Thyroid gland (tissue), 4 donors: ENCODE measurements at regions not wholly inside any gene's neighbourhood (a gene's known extent, or its start where the extent isn't known, plus 50 kb on each side); places are given as distances from the start of the nearest gene placed in this dataset.

Experiments used
- DNase-seq, 2 donors: peaks; one replicate each; pipeline ENCODE4 v3.0.0-alpha.2; 2019
- H3K27ac ChIP-seq, 3 donors: fragments of 200-600 bp; sonication (generic); 1 replicate in 2 of 3; 2 replicates in 1 of 3; pipeline ENCODE4 v1.5.1; 2016 to 2019; ENCODE audit warnings: mild to moderate bottlenecking in 1 of 3, moderate library complexity in 1 of 3
- H3K27me3 ChIP-seq: fragments of 200-600 bp; sonication (generic); one replicate; pipeline ENCODE4 v1.5.1; 2019
- H3K36me3 ChIP-seq, 2 donors: fragments of 200-600 bp; sonication (generic); one replicate each; pipeline ENCODE4 v1.5.1; 2016 to 2019
- H3K4me1 ChIP-seq, 2 donors: fragments of 200-600 bp; sonication (generic); one replicate each; pipeline ENCODE4 v1.5.1; 2017 to 2019
- H3K4me3 ChIP-seq, 3 donors: fragments of 200-600 bp; sonication (generic); replicated peaks in 1 of 3; 1 replicate in 2 of 3; 2 replicates in 1 of 3; pipeline ENCODE4 v1.5.1; 2016; ENCODE audit warnings: mild to moderate bottlenecking in 1 of 3
- H3K9me3 ChIP-seq: fragments of 200-600 bp; sonication (generic); one replicate; pipeline ENCODE4 v1.5.1; 2017
- CTCF ChIP-seq, 6 experiments: fragments of 200-600 bp in 3 of 6; fragments of 450-650 bp in 3 of 6; sonication (generic) in 3 of 6; IDR thresholded peaks; one replicate each; pipeline ENCODE4 v1.5.1; 2016 to 2019; ENCODE audit warnings: antibody characterized with exemption in 6 of 6, mild to moderate bottlenecking in 2 of 6, inconsistent platforms in 1 of 6, moderate library complexity in 1 of 6
- POLR2A ChIP-seq, 2 donors: fragments of 450-650 bp; IDR thresholded peaks; one replicate each; pipeline ENCODE4 v1.6.1; 2017; ENCODE audit warnings: antibody characterized with exemption in 2 of 2, mild to moderate bottlenecking in 2 of 2, moderate library complexity in 1 of 2
- WGBS, 2 donors: methylation state at CpG; one replicate each; pipeline ENCODE4 v1.1.5; 2017; 5-methylcytosine and 5-hydroxymethylcytosine counted together
- intact Hi-C: fragments of 100-400 bp; cut with DNase I; formaldehyde crosslinking; loops from one replicate; pipeline ENCODE4 v1.15.1; 2023

- DNase-seq, result peak; percentile 88 to 90
- 7 to 10% methylated on average over 3 of the region's 3 CpGs for WGBS, 2 donors
- Histone ChIP-seq H3K4me1 (peaks cover 38 to 58% of the 10 kb centered on the region in 2 donors), H3K4me3 (no peak overlapping the region), H3K36me3 (no peaks in the 10 kb centered on the region), H3K9me3 (no peaks in the 10 kb centered on the region), H3K27me3 (no peaks in the 10 kb centered on the region), H3K27ac (peak overlapping the region; percentile 87 to 90 (median 89))
- intact Hi-C loops, result no loop called here
- no peak for TF ChIP-seq CTCF (IDR thresholded peaks at IDR 0.05)
- peak in 1 of 2 donors; percentile 25 for TF ChIP-seq POLR2A (IDR thresholded peaks at IDR 0.05)
Observed at GRCh38 chr6:25006565-25007001, 70.8 kb upstream of the RIPOR2 start.

DNA sequence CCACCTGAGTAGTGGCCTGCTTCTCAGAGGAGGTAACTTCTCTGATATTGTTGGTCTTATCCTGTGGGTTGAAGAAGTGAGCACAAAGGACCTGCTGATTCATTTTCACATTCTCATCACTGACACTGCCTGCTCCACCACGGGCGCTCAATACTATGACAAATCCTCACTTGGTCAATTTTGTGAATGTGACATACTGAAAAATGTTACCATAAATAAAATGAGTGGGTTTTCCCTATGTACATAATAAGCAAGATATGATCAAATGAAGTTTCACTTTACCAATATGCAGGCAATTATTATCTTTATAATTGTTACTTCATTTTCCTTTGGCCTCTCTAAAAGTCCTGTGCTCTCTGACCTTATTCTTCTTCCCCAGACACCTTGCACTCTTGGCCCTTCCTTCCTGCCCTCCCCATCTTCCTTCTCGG, 71.5 kb upstream of the RIPOR2 start:
- TF ChIP-seq POLR2A (IDR thresholded peaks at IDR 0.05) (no peak), CTCF (IDR thresholded peaks at IDR 0.05) (no peak)
- Histone ChIP-seq H3K4me3 (no peak overlapping the region), H3K27me3 (no peaks in the 10 kb centered on the region), H3K4me1 (peaks cover 38 to 53% of the 10 kb centered on the region in 2 donors), H3K36me3 (no peaks in the 10 kb centered on the region), H3K9me3 (no peaks in the 10 kb centered on the region), H3K27ac (peak overlapping the region; percentile 87 to 90 (median 89))
- no peak for DNase-seq
- 85 to 86% methylated on average over 3 of the region's 3 CpGs for WGBS, 2 donors
- intact Hi-C loops, result no loop called here

DNA sequence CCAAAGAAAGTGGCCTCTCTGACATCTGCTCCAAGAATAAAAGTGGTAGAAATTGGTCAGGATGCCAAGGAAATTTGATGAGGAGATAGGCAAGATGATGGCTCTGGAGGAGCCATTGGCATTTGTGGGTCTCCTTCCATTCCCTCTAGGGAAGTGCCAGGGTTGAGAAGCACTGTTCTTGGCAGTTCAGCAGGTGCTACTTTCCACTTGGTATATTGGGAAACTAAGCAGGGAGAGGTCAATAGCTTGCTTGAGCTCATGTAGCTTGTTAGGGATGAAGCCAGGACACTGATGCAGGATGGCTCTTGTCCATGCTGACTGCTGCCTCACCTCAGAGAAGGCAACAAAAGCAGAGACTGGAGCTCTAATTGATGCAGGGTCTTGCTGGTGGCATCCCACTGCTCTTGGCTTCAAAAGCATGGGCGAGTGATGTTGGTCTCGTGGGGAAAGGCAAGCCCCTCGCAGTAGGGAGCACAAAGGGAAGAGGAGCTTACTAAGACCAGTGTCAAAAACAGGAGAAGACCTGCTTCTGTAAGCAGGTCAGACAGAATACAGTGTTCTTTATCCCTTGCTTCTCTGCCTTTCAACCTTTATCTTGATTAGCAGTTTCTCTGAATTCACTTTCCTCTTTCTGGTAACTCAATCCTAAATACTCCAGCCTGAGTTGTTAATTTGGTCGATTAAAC, 73.1 kb upstream of the RIPOR2 start:
- Histone ChIP-seq H3K4me3 (no peak overlapping the region), H3K9me3 (no peaks in the 10 kb centered on the region), H3K36me3 (no peaks in the 10 kb centered on the region), H3K27me3 (no peaks in the 10 kb centered on the region), H3K4me1 (peaks cover 35 to 42% of the 10 kb centered on the region in 2 donors), H3K27ac (no peak overlapping the region)
- TF ChIP-seq CTCF (IDR thresholded peaks at IDR 0.05) (no peak), POLR2A (IDR thresholded peaks at IDR 0.05) (no peak)
- no peak for DNase-seq
- intact Hi-C loops, result no loop called here
- 90 to 91% methylated on average over 4 of the region's 4 CpGs for WGBS, 2 donors

DNA sequence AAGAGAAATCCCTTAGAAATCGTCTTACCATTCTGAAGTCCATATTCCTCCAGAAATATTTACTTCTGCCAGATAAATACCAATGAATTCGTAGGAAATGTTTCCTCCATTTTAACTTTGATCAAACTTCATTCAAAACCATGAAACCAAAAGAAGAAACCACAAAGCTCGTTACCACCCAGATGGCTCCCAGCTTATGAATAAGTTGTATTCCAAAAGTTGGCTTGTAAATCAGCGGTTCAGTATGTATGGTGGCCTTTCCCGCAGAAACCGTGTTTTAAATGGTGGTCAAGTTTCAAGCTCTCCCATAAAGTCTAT, 73.6 kb upstream of the RIPOR2 start:
- no peak for DNase-seq
- TF ChIP-seq POLR2A (IDR thresholded peaks at IDR 0.05), result no peak
- no peak for TF ChIP-seq CTCF (IDR thresholded peaks at IDR 0.05)
- WGBS, 2 donors, result 94 to 97% methylated on average over 6 of the region's 6 CpGs
- Histone ChIP-seq H3K27ac (no peak overlapping the region), H3K27me3 (no peaks in the 10 kb centered on the region), H3K4me1 (peaks cover 30 to 37% of the 10 kb centered on the region in 2 donors), H3K4me3 (no peak overlapping the region), H3K36me3 (no peaks in the 10 kb centered on the region), H3K9me3 (no peaks in the 10 kb centered on the region)
- intact Hi-C loops, result no loop called here

GRCh38 chr6:25010176-25010575, 74.4 kb upstream of the RIPOR2 start:
- no peaks in the 10 kb centered on the region for H3K27me3 ChIP-seq
- peaks cover 23 to 37% of the 10 kb centered on the region in 2 donors for H3K4me1 ChIP-seq
- no peak for DNase-seq
- no peaks in the 10 kb centered on the region for H3K9me3 ChIP-seq
- intact Hi-C loops, result no loop called here
- no peaks in the 10 kb centered on the region for H3K36me3 ChIP-seq
- WGBS, 2 donors, result 91 to 93% methylated on average over 6 of the region's 6 CpGs
- H3K27ac ChIP-seq, result no peak overlapping the region
- no peak overlapping the region for H3K4me3 ChIP-seq
- TF ChIP-seq POLR2A (IDR thresholded peaks at IDR 0.05) (no peak), CTCF (IDR thresholded peaks at IDR 0.05) (no peak)
